Activated CD4-positive, alpha-beta T cell treated with anti-CD3 and anti-CD28 coated beads, Interleukin-2, amount 50 U/mL, for 48 hours (primary cell): ENCODE measurements at regions not wholly inside any gene's neighbourhood (a gene's known extent, or its start where the extent isn't known, plus 50 kb on each side); places are given as distances from the start of the nearest gene placed in this dataset.

Experiments used
- DNase-seq, 2 experiments: peaks; one replicate each; pipeline ENCODE4 v3.0.0-alpha.2; 2020

DNA sequence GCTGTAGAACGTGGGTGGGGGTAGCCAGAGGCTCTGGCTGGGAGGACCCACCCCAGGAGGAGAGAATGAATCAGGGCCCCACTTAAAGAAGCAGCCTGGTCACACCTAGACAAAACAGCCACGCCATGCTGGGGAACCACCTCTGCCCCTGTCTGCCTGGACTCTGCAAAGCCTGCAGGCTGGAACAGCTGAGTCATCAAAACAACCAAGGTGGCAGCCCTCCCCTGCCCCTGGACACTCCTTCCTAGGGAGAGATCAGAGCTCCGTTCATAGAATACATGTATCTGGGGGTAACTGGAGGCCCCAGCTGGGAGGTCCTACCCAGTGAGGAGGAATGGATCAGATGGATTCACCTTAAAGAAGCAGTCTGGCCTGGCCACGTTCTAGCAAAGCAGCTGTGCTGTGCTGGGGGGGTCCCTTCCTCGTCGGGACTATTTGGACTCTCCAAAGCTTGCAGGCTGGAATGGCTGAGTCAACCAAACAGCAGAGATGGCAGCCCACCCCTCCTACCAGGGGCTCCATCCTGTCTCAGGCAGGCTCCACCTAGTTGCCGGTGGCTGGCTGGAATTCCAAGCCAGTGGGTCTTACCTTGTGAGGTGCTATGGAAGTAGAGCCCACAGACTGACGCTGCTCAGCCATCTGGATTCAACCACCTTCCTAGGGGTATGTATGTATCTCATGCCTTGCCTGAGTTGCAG, 50.5 kb upstream of the NT5C1B start:
- no peak for DNase-seq
